ENCODE measurements at regions not wholly inside any gene's neighbourhood (a gene's known extent, or its start where the extent isn't known, plus 50 kb on each side); places are given as distances from the start of the nearest gene placed in this dataset.

- no peak for DNase-seq
These were observed 98.3 kb downstream of the HMX1 start for GRCh38 chr4:8773124-8773931.

DNA sequence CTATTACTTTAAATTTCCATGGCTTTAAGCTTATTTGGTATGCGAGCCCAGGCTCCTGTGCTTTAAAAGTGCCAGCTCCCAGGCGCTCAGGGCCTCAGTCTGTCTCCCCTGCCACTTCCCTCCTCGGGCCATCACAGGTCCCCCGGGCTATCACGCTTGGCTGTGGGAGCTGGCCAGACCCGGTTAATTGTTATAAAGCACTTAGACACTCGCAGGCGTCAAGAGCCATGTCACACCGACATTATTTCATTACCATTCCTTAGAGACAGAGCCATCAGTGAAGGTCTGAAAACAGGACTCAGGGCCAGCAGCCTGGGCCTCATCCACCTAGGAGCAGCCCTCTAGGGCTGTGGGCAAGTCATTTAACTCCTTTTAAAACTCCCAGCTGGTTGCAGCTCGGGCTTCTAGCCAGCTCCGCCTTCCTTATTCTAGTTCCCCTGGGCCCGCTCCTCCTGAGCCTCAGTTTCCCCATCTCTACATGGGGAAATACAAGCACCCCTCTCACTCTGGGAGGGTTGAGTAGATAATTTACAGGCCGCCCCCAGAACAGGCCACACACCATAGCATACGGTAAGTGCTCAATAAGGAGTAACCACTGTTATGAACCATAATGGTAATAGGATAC lies 99.0 kb downstream of the HMX1 start:
- no peak for DNase-seq

DNA sequence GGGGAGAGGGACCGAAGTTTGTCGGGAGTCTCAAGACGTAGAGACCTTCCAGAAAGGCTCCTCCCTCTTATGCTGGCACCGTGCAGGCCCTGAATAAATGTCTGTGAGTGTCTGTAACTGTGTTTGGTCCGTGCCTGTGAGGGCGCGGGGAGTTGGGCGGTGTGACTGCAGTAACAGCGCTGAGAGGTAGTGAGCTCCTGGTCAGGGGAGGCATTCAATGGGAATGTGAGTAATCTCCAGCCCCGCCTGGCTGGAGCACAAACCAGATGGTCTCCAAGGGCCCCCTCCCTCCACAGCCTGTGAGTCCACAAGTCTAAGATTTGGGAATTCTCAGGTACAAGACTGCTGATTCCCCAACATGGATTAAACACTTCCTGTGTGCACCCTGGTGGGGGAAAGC lies 100.0 kb downstream of the HMX1 start:
- no peak for DNase-seq

- DNase-seq, result no peak
These were observed 100.4 kb downstream of the HMX1 start for GRCh38 chr4:8771258-8771590.

GRCh38 chr4:8770518-8771257 lies 101.0 kb downstream of the HMX1 start:
- no peak for DNase-seq

- DNase-seq, result no peak
These were observed 101.8 kb downstream of the HMX1 start for GRCh38 chr4:8769645-8770517.

GRCh38 chr4:8768357-8768999 lies 103.2 kb downstream of the HMX1 start:
- no peak for DNase-seq

GRCh38 chr4:8766610-8767009 lies 105.0 kb downstream of the HMX1 start:
- DNase-seq, result no peak

GRCh38 chr4:8765631-8766590 lies 105.7 kb downstream of the HMX1 start:
- DNase-seq, result no peak

GRCh38 chr4:8765084-8765483 lies 106.6 kb downstream of the HMX1 start:
- DNase-seq, result no peak

DNA sequence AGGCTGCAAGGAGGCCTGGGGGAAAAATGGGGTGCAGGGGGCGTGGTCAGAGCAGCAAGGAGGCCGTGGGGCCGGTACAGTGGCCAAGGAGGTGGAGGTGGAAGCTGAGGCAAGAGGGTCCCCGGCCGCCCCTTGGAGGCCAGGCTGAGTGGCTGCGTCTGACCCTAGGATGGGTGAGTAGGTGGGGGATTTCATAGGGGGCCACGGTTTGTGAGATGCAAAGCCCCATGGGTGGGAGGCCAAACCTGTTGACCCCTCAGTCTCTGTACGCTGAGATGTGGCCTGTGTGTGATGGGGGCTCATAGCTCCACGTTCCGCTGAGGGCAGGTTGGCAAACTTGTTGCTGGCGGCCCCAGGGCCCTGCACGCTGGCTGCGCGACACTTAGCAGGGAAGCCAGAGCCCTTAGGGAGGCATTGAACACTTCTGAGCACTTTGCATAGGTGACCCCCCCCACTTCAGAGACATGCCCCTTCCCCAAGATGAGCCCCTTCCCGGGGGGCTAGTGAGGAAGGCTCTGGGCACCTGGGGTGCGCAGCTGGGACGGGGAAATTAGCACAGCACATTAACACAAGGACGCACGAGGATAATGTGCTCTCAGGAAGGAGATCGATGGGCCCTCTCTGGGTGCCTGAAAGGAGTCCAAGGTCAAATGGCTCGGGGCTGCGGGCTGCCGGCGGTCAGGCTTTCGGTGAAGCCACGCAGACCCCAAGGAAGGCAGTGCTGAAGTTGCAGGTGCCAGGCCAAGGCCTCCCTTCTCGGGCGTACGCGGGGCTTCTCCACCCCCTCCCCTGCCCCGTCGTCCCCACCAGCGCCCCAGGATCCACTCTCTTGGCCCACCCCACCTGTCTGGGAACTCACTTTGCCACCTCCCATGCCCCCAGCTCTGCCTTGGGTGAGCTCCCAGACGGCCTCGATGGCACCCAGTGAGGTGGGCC lies 107.4 kb downstream of the HMX1 start:
- DNase-seq, result no peak

DNA sequence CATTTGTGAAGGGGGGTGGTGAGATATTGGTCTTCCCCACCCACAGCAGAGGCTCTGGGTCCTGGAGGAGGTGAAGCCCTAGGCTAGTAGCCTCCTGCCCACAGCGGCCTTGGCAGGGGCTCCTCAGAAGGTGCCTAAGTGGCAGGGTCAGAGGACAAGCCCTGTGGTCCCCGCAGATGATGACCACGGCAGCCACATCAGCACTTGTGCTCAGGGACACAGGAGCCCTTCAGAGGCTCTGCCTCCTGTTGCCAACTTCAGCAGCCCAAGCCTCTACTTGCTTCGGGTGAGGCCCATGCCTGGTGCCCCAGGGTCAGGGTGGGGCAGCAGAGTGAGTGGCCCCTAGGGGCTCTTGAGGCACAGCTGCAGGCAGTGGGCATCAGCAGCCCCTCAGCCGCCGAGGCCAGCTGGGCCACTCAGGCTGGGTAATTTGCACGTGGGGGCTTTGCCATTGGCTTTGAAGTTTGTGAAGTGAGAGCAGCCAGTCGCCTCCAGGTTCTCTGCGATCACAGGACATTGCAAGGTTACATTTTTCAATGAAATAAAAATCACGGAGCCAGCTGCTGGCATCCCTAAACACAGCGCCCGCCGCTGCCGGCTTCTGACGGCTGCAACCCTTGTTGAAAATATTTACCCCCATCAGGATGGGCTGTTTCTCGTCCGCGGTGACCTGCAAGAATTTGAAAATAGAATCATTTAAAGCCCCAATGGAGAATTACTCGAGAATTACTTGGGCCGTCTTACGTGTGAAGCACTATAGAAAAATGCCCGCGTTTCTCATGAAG lies 108.5 kb downstream of the HMX1 start:
- no peak for DNase-seq

DNA sequence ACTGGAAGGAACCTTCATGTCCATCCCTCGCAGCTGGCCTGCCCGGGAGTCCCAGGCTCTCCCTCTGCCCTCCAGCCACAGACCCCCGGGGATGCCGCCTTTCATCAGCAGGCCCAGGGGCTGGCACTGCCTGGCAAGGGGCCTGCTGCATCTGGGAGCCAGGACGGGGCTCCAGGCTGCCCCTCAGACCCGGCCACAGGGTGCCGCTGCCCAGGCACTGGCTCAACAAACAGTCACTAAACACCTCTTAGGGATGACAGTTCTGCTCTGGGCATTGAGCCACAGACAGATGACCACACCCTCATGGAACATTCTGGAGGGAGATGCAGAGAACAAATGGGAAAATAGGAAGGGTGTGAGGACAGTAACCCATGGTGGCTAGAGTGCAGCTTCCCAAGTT lies 109.3 kb downstream of the HMX1 start:
- DNase-seq, result no peak

DNA sequence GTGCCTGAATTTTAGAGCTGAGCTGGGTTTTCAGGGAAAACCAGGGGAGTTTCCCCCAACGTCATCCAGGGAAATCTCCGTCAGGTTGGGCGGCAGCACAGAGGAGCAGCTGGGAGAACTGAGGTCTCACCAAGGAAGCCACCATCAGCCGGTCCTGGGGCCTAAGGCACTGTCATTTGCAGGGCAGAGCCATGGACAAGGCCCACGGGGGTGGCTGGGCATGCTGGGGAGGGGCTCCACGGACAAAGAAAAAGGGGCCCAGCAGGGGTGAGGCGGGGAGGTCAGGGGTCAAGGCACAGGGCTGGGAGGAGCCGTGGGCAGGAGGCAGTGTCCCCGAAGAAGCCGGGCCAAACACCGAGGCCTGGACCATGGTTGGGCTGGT lies 109.8 kb downstream of the HMX1 start:
- no peak for DNase-seq

DNA sequence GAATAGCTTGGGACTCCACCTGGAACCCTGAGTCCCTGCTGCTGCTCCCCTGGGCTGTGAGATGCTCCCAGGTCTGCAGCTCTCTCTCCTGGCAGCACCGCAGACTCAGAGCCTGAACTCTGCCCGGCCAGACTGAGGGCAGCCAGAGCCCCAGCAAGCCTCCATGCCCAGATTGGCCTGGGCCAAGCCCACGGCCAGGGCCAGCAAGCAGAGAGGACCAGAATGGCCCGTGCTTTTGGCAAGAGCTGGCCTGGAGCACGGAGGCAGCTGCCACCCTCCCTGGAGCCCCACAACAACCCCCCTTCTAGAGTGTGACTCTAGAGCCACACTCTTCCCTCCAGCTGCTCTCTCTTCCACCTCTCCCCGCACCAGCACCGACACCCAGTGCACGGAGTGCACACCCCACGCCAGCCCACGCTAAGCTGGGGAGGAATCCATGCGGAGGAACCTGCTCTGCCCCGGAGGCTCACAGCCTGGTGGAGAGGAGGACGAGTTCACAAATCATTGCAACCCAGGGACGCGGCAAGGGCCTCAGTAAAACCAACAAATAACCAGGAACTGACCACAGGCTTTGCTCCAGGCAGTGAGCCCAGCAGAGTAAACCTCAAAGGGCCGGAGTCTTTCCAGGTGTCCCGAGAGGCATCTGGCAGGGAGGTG lies 110.3 kb downstream of the HMX1 start:
- no peak for DNase-seq

- DNase-seq, result no peak
These were observed 111.1 kb downstream of the HMX1 start for GRCh38 chr4:8760561-8760960.

- no peak for DNase-seq
These were observed 111.7 kb downstream of the HMX1 start for GRCh38 chr4:8759987-8760386.

GRCh38 chr4:8756816-8757215 lies 114.8 kb downstream of the HMX1 start:
- no peak for DNase-seq

All from activated CD8-positive, alpha-beta memory T cell treated with anti-CD3 and anti-CD28 coated beads for 24 hours (primary cell).